ENCODE measurements at regions not wholly inside any gene's neighbourhood (a gene's known extent, or its start where the extent isn't known, plus 50 kb on each side); places are given as distances from the start of the nearest gene placed in this dataset.

DNA sequence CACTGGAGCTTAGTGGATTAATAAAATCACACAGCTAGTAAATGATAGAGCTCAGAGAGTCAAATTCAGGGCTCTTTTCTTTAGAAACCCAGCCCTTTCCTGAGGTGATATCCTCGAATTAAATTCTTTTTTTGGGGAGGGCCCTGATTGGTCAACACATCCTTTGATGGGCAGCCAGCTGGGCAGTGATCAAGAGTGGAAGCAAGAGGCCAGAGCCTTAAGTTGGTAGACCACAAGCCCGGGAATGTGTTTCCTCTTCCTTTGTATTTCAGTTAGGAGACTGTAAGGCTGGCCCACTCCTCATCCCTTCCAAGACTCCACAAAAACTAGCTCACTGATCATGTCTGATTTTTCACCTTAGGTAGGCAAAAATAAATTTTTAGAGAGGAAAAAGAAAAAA is 640.5 kb downstream of the DHX35 start:
- POLR2A ChIA-PET, result no interaction called here
- Histone ChIP-seq H3K27ac (ENCODE audit: insufficient read depth, low read depth, low read length) (no peak overlapping the region), H2AFZ (ENCODE audit: low read depth, low read length) (no peak overlapping the region), H3K9ac (replicated peaks; ENCODE audit: extremely low read depth, insufficient read depth, low read length) (no peak overlapping the region), H3K4me1 (ENCODE audit: control insufficient read depth, extremely low read depth, insufficient read depth, low read length) (no peaks in the 10 kb centered on the region), H3K27me3 (ENCODE audit: control insufficient read depth in 2 of 2, insufficient read depth in 2 of 2, low read length in 2 of 2) (peaks cover 2 to 3% of the 10 kb centered on the region in 2 experiments), H3K36me3 (ENCODE audit: control insufficient read depth in 2 of 2, extremely low read depth in 1 of 2, insufficient read depth in 2 of 2, low read length in 2 of 2) (no peaks in the 10 kb centered on the region), H3K79me2 (ENCODE audit: control insufficient read depth, insufficient read depth, low read length) (no peaks in the 10 kb centered on the region), H3K4me3 (replicated peaks in 1 of 3; ENCODE audit: insufficient read depth in 1 of 3, low read depth in 1 of 3, low read length in 3 of 3) (no peak overlapping the region), H3K4me2 (ENCODE audit: insufficient read depth, low read length) (no peak overlapping the region), H4K20me1 (replicated peaks; ENCODE audit: control insufficient read depth, extremely low read depth, insufficient read depth, low read length) (no peaks in the 10 kb centered on the region), H3K9me1 (replicated peaks; ENCODE audit: control insufficient read depth, extremely low read depth, insufficient read depth, low read length) (no peaks in the 10 kb centered on the region), H3K9me3 (replicated peaks; ENCODE audit: control insufficient read depth, insufficient read depth, low read length) (no peaks in the 10 kb centered on the region)
- intact Hi-C loops (cut with micrococcal nuclease), result no loop called here
- TF ChIP-seq JUN (IDR thresholded peaks at IDR 0.05; ENCODE audit: borderline replicate concordance, insufficient read depth, insufficient read length, low read depth), result no peak
- TF ChIP-seq POLR2A (IDR thresholded peaks at IDR 0.05; ENCODE audit: low read depth, low read length), result no peak
- TF ChIP-seq GATA2 (IDR thresholded peaks at IDR 0.05; ENCODE audit: insufficient read depth, insufficient read length, low read depth, low read length), result no peak
- no peak for TF ChIP-seq MYC (IDR thresholded peaks at IDR 0.05; ENCODE audit: low read depth, low read length)
- no peak for TF ChIP-seq POLR2AphosphoS5 (IDR thresholded peaks at IDR 0.05; ENCODE audit: insufficient read depth, low read depth, low read length)
- TF ChIP-seq, protein P1, sequence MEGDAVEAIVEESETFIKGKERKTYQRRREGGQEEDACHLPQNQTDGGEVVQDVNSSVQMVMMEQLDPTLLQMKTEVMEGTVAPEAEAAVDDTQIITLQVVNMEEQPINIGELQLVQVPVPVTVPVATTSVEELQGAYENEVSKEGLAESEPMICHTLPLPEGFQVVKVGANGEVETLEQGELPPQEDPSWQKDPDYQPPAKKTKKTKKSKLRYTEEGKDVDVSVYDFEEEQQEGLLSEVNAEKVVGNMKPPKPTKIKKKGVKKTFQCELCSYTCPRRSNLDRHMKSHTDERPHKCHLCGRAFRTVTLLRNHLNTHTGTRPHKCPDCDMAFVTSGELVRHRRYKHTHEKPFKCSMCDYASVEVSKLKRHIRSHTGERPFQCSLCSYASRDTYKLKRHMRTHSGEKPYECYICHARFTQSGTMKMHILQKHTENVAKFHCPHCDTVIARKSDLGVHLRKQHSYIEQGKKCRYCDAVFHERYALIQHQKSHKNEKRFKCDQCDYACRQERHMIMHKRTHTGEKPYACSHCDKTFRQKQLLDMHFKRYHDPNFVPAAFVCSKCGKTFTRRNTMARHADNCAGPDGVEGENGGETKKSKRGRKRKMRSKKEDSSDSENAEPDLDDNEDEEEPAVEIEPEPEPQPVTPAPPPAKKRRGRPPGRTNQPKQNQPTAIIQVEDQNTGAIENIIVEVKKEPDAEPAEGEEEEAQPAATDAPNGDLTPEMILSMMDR (IDR thresholded peaks at IDR 0.05; ENCODE audit: extremely low read depth in 1 of 2, insufficient read depth in 1 of 2, low read depth in 1 of 2, low read length in 2 of 2), result no peak
- TF ChIP-seq, protein P2, sequence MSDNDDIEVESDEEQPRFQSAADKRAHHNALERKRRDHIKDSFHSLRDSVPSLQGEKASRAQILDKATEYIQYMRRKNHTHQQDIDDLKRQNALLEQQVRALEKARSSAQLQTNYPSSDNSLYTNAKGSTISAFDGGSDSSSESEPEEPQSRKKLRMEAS (IDR thresholded peaks at IDR 0.05; ENCODE audit: insufficient read depth, insufficient read length), result no peak
- TF ChIP-seq EZH2 (IDR thresholded peaks at IDR 0.05; ENCODE audit: borderline replicate concordance, low read depth, low read length, severe bottlenecking), result no peak
- TF ChIP-seq FOS (IDR thresholded peaks at IDR 0.05; ENCODE audit: borderline replicate concordance, insufficient read depth, low read length), result no peak
- DNase-seq (ENCODE audit: low read depth, low spot score), result no peak
- no TSS peak for BruUV-seq (replicated peaks)
- CTCF ChIA-PET, result no interaction called here
- dilution Hi-C loops (cut with MboI; ENCODE audit: extremely low pct_ligation_motif_present, low sequenced_read_pairs), result no loop called here
- FAIRE-seq, result no peak
